ENCODE measurements at regions not wholly inside any gene's neighbourhood (a gene's known extent, or its start where the extent isn't known, plus 50 kb on each side); places are given as distances from the start of the nearest gene placed in this dataset.

DNA sequence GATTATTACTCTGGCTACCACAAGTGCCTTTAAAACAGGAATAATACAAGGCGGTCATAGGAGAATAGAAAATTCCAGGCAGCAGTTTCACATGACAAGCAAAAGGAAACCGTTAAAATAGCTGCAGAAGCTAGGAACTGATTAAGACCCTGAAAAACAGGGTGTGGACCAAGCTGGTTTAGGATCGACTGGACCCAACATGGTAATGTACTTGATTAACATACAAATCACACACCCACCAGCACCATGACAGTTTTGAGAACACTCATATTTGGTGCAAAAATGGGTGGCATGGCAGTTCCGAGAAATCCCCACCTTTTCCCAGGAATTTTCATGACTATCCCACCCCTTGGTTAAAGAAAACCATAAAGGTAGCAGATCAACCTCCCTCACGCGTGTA lies 51.9 kb upstream of the TMEM163 start:
- no peak for DNase-seq

DNA sequence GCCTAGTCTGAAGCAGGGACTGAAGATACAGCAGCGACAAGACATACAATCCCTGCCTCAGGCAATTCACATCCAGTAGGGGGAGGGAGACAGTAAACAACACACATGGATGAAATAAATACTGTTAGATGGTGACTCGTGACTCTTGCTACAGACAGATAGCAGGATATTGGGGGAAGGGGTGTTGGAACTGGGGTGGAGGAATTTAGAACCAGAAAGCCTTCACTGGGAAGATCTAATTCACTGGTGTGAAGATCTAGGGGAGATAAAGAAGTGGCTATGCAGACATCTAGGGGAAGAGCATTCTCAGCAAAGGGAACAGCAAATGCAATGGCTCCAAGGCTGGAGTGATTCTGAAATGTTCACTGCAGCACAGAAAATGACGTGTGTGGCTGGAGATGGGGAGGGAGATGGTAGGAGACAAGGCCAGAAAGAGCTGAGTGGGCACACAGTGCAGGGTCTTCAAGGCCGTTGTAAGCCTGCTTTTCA lies 52.6 kb upstream of the TMEM163 start:
- DNase-seq, result no peak

GRCh38 chr2:134772493-134773169 lies 53.8 kb upstream of the TMEM163 start:
- no peak for DNase-seq

DNA sequence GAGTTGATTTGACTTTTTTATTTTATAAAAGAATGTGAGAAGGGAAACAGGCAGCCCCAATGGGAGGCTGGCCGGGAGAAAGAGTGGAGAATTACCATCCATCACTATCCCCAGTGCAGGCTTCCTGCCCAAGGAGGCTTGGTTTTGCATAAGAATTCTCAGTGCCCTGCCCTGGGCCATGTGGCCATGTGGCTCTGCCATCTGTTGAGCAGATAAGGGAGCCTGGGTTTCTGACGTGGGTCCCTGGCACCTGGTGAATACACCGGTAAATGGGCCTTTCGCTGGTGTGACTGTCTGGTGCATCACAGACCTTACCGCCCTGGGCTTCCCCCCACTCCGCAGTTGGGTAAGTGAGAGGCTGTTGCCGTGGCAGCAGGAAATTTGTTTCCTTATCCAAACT lies 54.5 kb upstream of the TMEM163 start:
- DNase-seq, result no peak

DNA sequence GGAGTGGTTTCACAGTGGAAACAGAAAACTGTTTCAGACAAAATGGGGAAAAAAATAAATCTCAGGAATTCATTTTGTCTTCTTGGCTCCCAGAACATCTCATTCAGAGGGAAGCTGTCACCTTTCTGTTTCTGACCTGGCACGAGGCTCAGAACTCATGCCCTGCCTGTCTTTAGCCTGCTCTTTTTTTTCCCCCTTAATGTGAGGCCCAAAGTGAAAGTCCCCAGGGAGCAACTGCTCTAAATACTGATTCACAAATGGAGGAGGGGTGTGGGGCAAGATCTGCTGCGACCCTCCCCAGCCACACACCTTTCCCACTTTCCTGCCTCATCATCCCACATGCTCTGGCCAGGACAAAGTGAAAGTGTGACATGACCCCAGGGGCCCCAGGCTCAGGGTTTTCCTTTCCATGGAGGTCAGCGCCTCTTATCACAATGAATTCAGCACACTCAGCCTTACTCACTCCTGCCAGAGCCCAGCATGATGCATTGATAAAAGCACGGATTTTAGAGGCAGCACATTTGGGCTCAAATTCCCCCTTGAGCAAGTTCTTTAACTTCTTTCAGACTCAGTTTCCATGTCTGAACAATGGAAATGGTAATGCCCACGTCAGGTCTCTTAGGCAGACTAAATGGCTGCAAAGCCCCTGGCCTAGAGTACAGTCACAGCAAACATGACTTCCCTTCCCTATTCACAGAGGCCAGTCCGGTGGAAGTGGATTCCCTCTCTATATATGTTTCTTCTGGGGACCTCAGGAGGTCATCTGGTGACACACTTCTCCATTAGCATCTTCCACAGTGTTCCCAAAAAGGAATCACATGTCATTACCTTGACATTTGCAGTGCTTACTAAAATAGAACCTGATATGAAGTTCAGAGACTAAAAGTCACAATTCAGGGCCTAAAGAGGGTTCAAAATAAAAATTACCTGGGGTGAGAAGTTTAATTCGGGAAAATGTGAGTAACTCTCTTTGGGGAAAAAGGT lies 55.3 kb upstream of the TMEM163 start:
- no peak for DNase-seq

GRCh38 chr2:134774786-134775641 lies 56.2 kb upstream of the TMEM163 start:
- no peak for DNase-seq

GRCh38 chr2:134776836-134777235 lies 58.0 kb upstream of the TMEM163 start:
- DNase-seq, result no peak

DNA sequence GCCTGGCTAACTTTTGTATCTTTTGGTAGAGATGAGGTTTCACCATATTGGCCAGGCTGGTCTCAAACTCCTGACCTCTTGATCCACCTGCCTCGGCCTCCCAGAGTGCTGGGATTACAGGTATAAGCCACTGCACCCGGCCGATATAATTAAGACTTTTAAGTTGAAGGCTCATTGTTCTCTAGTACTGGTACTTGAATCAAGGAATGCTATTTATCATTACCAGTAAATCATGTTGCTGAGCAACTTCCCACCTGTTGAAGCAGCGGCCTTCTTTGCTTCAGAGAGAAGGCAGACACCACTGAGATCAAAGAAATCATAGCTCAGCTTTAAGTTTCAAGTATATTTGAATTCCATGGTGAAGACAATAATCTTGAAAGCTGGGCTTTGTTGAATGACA lies 58.8 kb upstream of the TMEM163 start:
- no peak for DNase-seq

DNA sequence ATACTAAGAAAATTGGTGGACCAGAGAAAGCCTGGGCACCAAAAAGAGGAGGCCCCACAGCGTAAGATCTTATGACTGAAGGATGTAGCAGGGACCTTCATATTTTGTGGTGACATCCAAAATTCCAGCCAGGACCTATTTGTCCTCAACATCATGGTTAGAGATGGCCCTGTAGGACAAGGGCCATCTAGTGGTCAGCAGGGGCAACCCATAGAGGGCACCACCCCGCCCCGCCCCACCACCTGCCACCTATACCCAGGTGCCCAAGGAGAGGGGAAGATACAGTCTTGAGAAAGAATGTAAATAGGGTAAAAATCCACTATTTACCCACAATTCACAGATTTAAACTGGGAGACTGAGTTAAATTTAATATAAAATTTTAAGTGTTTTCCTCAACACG lies 59.6 kb upstream of the TMEM163 start:
- no peak for DNase-seq

GRCh38 chr2:134780972-134781371 lies 57.4 kb upstream of the ACMSD start:
- DNase-seq, result no peak

DNA sequence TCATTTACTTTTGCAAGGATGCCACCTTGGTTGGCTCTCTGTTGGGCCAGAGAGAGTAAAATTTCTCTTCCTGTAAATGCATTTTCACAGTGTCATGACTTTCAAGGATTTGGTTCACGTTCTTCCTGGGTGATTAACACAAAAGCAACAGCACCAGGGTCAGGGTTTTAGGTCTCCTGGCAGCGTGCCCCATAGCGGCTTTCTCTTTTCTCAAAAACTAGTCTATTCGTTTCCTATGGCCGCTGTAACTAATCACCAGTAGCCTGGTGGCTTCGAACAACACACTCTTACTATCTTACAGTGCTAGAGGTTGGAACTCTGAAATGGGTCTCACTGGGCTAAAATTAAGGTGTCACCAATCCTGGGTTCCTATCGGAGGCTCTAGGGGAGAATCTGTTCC lies 56.3 kb upstream of the ACMSD start:
- DNase-seq, result no peak

DNA sequence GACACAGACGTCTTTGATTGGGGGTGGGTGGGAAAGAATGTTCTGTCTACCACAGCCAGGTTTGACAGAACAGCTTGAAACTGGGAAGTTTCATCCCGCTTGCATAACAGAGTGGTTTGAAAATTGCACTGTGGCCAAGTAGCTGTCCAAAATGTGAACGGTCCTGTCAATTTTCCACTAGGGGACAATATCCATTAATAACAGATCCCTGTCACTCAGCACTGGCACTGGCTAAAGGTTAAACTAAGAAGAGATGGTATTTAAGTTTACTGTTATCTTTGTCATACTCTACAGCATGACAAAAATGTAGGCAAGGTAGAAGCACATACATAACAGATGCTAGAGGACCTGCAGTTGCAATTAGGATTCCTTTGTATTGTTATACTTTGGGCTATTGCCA lies 55.6 kb upstream of the ACMSD start:
- DNase-seq, result peak; percentile 4

- DNase-seq, result no peak
Observed at GRCh38 chr2:134783912-134784311, 54.5 kb upstream of the ACMSD start.

GRCh38 chr2:134785659-134786430 lies 52.6 kb upstream of the ACMSD start:
- DNase-seq, result no peak

DNA sequence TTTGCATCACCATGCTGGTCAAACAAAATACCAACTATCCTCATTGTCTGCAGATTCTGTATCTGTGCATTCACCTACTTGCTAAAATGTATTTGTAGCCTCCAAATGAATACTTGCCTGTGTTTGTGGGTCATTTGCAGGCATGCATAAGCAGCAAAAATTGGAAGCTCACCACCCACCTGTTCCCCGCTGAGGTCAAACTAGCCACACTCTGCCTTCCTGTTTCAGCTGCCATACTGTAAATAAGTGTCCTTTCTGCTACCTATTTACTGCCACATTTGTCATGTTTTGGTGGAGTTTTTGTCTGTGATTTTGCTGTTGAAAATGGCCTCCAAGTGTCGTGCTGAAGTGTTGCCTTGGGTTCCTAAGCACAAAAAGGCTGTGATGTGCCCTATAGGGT lies 50.0 kb upstream of the ACMSD start:
- no peak for DNase-seq

Data from CD4-positive, alpha-beta T cell treated with Interleukin-12 subunit alpha and Interleukin-12 subunit beta, for 1 hour (primary cell).